ENCODE measurements at regions not wholly inside any gene's neighbourhood (a gene's known extent, or its start where the extent isn't known, plus 50 kb on each side); places are given as distances from the start of the nearest gene placed in this dataset.

GRCh38 chr6:142550310-142551063, 248.7 kb downstream of the ADGRG6 start:
- no peak for TF ChIP-seq CTCF (IDR thresholded peaks at IDR 0.05)
- TF ChIP-seq POLR2A (IDR thresholded peaks at IDR 0.05), result no peak
